GM18858 (cell line): ENCODE measurements at regions not wholly inside any gene's neighbourhood (a gene's known extent, or its start where the extent isn't known, plus 50 kb on each side); places are given as distances from the start of the nearest gene placed in this dataset.

Source experiments
- ATAC-seq: cut with Tn5 transposase; IDR thresholded peaks from one replicate; pipeline ENCODE4 v1.9.1; 2021; ENCODE audit not compliant: unreplicated experiment

DNA sequence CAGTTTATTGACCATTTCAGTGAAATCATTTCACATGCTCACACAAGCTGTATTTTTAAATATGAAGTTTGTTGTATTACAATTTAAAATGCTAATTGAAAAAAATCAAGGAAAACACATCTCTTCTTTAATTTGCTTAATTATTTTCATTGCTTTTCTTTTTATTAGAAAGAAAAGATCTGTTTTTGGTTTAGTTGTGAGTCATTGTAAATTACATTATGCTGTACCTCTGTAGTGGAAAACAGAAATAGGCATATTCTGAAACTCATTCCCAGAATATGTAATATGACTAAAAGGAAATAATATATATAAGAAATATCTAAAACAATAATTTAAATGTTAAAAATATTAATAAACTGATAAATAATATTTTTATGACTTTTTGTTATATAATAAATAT lies 161.9 kb downstream of the HGF start:
- ATAC-seq = no peak

DNA sequence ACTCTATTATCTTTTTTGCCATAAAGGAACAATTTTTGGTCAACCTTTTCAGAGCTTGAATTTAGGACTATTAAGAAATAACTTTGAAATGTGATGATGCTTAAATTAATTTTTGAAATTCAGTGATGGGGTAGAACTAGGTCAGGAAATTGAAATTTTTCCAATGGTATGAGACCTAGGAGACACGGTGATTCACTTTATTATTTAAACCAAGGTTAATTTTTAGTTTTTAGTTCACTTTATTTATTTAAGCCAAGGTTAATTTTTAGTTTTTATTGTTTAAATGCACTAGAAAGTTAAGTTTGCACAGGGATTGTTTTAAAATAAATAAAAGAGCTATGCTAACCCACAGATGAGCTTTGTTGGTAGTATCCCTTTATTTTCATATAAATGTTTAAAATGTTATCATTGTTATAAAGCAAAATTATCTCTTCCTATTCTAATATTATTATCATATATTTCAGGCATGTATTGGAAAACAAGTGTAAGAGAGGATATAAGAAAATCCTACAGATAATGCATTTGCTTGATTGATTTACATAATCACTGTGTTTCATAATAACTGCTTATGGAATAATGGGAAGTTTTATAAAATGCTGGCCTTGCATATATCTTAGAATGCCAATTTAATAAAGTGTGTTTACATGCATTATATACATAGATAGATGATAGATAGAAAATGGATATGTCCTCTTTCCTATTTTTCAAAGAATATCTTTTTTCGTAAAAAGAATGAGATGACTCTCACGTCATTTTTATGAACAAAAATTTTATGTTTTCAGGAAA lies 163.6 kb downstream of the HGF start:
- ATAC-seq = no peak

DNA sequence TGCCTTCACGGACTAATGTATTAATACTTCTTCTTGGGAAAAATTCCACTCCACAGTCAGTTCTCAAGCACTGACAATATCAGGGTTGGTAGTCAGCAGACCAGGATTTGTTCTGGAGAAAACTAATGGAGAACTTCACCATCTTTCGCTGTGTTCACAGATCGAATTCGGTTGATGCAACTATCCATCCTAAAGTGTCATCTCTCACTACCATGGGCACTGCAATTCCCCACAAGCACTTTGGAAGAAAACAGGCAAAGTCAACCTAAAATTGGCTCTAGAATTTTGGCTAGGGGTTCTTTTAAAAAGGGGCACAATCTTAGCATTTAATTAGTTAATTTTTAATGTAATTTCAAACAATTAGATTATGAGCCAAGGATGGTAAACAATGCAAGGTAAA lies 164.4 kb downstream of the HGF start:
- ATAC-seq = no peak

DNA sequence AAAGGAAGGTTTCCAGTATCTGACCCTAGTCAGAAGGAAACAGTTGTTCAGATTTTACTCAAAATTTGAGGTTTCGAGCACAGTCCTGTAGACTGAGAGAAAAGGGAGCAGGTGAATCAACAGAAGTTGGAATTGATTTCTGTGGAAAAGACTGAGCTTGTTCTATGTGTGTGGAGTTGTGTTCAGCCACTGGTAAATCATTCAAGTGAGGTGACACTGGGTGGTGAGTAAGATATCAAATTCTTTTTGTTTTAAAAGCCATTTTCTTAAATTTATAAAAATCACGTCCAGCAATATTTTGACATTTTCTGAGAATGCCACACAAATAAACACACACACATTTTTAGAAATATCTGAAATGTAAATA lies 165.1 kb downstream of the HGF start:
- no peak for ATAC-seq

DNA sequence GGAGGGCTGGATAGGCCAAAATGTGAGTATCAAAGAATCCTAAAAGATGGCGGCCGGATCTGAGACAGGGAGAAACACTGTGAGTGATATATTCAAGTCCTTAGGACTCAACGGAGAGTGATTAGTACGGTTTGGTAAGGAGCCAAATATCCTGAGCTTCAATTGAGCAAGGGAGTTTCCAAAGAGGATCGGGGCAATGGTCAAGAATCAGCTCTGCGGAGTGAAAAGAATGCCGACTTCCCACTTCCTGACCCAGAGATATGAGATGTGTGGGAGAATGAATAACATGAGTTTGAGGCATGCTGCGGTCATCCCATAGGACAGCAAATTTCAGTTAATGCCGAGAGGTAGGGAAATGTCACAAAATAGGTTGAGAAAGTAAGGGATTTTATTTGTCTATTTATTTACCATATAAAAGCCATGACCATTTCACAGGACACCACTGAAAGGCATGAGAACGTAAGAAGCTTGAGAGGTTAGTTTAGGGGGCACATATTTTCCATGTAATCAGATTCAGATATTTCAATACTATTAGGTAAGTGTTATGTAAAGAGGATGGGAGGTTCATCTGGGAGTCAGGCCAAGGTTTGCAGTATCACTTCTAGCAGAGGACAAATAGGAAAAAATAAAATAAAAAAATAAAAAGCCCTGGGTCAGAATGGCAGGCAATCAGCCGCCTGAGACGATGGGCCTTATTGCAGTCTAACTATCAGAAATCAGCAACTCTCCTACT lies 165.6 kb downstream of the HGF start:
- ATAC-seq = no peak

DNA sequence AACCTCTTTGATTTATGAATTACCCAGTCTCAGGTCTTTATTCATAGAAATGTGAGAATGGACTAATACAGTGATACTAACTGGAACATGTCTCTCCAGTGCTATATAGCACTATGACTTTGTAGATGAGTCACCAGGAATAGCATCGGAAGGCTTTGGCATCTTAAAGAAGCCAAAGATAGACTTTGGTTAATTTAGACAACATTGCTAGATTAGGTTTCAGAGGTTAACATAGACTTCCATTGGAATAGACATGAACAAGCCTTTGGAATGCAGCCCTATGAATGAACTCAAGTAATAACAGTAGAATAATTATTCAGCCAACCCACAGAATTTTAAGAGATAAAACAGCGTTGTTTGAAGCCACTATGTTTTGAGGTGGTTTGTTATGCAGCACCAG lies 169.2 kb downstream of the HGF start:
- no peak for ATAC-seq

DNA sequence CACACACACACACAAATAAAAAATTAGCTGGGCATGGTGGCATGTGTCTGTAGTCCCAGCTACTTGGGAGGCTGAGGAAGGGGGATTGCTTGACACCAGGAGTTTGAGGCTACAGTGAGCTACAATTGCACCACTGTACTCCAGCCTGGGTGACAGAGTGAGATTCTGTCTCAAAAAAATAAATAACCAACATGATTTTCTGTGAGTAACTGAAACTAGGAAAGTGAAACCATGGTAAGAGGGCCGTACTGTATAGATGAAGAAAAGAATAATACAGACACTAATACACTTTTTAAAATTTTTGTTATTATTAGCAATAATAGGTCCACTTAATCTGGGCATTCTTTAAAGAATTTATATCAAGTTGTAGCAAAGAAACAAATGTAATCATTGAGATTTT lies 170.9 kb downstream of the HGF start:
- no peak for ATAC-seq

DNA sequence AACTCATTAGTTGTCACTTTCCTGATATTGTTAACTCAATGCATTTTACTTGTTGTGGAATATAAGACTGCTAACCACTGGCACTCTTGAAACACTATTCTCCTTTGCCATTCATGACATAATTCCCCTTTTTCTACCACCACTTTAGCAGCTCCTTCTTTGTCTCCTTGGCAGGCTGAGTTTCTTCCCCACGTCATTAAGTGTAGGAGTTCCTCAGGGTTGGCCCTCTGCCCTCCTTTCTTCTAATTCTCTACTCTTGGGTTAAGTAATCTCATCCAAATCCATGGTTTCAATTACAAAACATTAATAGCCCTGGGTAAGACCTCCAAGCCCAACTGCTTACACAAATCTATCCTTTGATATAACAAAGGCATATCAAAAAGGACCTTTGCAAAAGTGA lies 175.1 kb downstream of the HGF start:
- ATAC-seq = no peak

DNA sequence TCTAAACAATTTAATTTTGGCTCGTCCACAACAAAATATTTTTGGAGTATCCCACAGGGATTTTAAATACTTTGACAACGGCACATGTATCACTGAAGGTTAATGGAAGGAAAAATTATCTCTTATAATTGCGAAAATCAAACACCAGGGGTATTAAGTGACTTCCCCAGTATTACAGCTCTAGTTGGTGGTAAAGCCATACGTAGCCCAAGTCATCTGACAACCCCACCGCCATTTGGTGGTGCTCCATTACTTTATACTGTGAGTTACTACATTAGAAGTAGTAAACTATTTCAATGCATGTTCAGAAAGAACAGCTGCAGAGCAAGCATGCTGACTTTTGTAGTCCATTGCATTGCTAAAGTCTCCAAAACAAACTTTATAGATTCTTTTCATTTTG lies 179.7 kb downstream of the HGF start:
- no peak for ATAC-seq

DNA sequence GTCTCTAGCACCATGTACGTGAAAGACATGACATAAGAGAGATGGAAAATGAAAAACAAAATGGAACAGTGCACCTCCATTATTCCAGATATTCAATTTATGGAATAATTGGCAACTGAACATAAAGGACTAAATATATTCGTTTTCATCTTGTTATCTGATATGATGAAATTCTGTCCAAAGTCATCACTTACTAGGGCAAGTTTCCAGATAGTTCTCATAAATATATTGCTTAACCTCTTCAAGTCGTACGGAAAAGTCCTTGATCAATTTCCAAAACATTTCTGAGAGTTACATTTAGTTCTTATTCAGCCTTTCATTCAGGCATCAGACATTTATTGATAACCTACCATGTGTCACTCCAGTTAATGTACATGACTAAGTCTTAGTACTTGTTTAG lies 185.2 kb downstream of the HGF start:
- no peak for ATAC-seq

DNA sequence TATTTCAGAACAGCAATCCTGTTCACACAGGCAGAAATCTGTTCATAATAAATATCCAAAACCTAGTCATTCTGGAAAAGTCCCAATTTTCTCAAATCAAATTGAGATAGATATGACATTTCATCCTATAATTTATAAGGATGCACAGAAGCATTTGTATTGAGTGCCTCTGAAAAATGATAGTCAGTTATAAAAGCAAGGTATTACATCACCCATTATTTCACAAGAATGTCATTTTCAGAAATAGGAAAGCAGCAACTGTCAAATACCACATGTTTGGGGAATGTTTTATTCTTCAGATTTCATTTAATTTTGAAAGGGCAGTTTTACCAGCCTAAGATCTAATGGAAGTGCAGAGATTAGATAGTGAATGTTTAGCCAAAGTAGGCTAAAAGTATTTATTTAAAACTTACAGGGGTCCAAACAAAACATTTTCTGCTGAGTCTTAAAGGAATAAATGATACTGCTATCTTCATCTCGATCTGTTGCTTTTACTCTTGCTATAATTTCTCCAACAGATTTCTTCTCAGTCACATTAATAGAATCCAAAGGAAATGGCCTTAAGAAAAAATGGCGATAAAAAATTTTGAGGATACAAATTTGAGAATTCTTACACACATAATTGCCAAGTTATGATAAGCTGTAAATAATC lies 185.8 kb downstream of the HGF start:
- no peak for ATAC-seq

DNA sequence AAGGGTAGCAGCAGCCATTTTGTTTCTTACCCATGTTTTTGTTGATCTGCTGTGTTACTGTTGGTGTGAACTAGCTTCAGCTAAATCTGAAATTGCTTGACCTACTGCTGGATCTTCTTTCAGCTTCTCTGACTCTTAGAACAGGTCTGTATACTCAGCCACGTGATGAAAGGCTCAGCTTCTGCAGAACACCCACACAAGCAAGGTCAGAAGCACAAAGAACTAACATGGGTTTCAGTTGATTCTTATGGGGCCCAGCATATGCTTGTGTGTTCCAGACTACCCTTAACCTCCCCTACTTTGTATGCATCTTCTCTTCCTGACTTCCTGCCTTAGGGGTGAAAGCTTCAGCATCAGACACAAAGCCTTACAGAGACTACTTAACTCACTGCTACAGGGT lies 186.8 kb downstream of the HGF start:
- no peak for ATAC-seq

DNA sequence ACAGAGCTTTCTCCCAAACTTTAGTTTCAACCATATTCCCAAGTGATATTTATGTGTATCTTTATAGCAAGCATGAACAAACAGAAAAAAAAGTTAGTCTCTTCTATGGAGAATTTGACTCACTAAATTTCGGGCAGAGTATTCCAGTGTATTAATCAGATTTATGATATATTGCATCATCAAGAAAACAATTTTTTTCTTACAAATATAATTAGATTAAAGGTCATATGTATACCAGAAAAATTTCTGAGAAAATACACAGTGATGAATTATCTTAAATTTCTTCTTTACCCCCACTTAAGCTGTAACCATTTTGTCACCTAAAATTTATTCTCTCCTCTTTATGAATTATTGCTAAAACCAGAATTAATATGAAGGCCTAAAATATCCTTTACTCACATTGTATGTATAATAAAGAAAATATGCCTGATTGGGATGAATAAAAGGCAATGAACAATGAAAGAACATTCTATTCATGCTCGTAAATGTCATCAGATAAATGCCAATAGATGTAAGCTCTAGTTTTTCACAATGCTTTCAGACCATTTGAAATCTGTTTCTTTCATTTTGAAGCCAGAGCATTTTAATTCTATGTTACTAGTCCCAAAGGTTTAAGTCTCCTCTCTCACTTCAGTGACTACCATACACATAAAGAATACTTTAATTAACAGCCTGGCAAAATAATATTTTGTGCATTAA lies 192.1 kb downstream of the HGF start:
- no peak for ATAC-seq

DNA sequence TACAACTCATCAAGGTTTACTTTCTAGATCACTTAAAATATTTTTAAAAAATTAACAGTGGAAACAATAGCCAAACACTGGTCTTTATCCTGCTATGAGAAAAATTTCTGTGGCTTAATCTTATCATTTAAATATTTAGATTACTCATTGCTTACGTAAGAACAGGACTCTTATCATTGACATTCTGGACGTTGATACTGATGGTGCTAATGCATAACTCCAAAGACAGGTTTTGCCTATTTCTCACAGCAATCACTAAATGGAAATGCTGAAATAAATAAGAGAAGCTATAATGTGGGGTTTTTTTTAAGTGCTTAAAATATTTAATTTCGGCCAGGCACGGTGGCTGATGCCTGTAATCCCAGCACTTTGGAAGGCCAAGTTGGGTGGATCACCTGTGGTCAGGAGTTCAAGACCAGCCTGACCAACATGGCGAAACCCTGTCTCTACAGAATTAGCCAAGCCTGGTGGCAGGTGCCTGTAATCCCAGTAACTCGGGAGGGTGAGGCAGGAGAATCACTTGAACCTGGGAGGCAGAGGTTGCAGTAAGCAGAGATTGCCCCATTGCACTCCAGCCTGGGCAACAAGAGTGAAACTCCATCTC lies 195.0 kb downstream of the HGF start:
- ATAC-seq = no peak

DNA sequence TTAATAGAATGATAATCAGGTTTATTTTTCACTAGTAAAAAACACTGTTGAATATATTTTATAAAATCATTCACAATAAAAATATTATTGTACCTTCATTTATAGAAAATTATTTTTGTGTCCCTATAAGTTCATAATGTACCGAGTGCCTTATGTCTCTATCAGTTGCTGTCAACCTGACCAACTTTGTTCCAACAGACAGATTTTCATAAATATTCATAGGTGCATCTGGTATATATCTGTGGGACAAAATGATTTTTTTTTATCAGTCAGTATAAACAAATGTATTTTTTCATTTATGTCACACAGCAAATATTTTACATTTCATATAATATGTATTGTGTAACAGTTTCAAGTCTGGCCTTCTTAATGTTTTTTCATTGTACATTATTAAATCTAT lies 195.9 kb downstream of the HGF start:
- ATAC-seq = no peak

DNA sequence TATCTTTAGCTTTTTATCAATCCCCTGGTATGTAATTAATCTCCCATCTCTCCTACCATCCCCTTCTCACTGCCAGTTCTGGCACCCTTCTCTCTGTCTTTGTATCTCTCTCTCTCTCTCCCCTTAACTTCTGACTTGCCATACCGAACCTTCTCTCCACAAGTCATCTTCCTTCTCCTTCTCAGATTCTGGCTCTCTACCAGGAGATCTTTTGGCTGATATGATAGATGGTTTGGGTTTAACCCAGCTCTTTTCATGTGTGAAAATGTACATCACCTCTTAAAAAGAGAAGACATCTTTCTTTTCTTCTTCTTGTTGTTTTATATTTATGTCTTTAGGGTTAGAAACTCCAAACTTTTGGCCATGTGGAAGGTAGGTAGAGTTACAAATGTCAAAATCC lies 196.7 kb downstream of the HGF start:
- ATAC-seq = no peak

DNA sequence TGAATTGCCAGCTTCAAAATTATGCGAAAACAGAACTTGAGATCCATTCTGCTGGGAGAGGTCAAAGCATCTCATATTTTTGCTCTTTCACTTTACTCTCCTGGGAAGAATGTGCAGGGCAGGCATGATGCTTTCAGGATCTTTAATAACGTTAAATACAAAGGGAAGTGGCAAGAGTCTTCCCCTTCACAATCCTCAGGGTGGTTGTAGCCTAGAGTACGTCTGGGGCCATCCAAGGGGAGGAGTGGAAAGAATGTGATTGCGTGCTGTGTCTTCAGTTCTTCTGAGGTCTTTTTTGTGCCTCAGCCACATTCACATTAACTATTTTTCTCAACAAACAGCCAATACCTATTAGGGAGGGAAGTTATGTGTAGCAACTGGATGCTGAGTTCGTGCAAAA lies 207.3 kb downstream of the HGF start:
- no peak for ATAC-seq

DNA sequence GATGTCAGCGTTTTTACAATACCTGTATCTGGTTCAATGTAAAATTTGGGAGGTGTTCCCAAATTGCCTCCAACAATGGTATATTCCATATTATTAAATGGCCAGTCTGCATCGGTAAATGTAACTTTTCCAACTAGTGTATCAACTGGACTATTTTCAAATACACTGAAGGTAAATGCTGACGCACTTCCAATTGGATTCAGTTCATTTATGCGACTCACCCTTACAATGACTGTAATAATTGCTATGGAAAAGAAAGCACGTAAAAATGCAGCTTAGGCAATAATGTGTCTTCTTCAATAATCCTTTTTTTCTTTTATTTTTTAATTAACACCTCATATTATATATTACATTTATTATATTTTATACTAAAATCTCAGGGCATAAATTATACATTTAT lies 209.1 kb downstream of the HGF start:
- ATAC-seq = no peak

DNA sequence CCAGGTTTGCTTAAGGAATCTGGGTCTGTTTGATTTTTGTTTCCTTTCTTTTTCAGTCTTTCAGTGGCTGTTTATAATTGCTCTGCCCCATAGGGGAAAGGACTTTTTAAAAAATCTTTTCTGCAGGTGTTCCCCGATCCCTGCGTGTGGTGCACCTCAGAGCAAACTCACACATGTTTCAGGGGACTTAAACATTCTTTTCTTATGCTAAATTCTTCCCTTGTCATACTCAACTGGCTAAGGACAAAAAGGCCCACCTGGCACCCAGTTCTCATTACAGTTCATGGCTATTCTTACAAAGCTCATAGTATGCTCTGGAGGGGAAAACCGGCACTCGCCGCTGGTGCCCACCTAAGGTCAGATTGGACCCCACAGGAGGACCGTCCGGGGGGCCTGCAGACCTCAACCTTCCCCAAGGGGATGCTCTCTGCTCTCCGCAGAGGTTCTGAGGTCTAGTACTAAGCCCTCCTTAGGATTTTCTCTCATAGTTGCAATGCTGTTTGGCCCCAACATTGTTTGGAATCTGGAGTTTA lies 220.3 kb downstream of the HGF start:
- no peak for ATAC-seq

DNA sequence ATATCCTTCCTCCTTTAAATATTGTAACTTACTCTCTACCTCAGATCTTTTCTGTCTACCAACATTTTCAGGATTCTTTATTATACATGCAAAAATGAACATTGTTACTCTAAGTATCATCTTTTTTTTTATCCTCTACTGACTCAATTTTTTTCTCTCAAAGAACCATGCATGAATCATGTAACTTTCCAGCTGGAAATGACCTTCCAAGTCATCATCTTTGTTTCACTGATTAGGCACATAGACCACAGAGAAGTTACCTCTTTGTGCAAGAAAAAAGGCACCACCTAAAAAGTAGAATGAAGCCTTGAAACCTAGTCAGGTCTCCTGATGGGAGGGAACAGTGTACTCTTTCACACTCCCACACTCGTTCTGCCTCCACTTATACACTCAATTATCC lies 234.9 kb downstream of the HGF start:
- no peak for ATAC-seq

DNA sequence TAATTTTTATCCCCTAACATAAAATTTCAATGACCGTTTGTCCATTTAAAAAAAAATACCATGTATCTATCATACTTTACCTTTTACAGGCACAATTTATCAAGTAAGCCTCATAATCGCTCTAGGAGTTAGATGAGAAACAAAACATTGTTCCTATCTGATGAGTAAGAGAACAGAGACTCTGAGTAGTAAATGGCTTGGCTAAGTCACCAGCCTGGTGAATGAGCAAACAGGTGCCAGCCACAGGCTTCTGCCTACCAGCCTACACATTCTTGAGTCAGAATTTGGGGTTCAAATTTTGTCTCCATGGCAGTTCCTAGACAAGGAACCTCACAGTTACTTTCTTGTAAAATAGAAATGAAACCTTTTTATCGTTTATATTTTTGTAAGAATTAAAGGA lies 235.4 kb downstream of the HGF start:
- ATAC-seq = no peak
